GM12892 (cell line): ENCODE measurements at regions not wholly inside any gene's neighbourhood (a gene's known extent, or its start where the extent isn't known, plus 50 kb on each side); places are given as distances from the start of the nearest gene placed in this dataset.

Source experiments
- POLR2A ChIP-seq: IDR thresholded peaks from 2 replicates; pipeline ENCODE4 v1.6.1; 2011; ENCODE audit warnings: low read depth, low read length, control low read depth
- POLR2AphosphoS5 ChIP-seq: IDR thresholded peaks from 2 replicates; pipeline ENCODE4 v1.6.1; 2011; ENCODE audit warnings: low read depth, low read length, control low read depth
- TAF1 ChIP-seq: IDR thresholded peaks from 2 replicates; pipeline ENCODE4 v1.6.1; 2011; ENCODE audit warnings: low read depth, mild to moderate bottlenecking, control low read depth, low read length, borderline replicate concordance

GRCh38 chr5:164013077-164013670, 507.8 kb downstream of the MAT2B start:
- TF ChIP-seq POLR2A (no peak), POLR2AphosphoS5 (no peak), TAF1 (no peak)
